Endothelial cell of umbilical vein (primary cell): ENCODE measurements at regions not wholly inside any gene's neighbourhood (a gene's known extent, or its start where the extent isn't known, plus 50 kb on each side); places are given as distances from the start of the nearest gene placed in this dataset.

Source experiments
- BruUV-seq: library from RNA; stranded (reverse); fragments of 400-500 nt; replicated peaks from 2 replicates; lab custom pipeline; 2021; lab: Mats Ljungman, UMichigan
- CTCF ChIA-PET: fragments of 300-600, 350-600 bp; sonication (Branson Sonifier 250); formaldehyde crosslinking; loops from one replicate; lab custom pipeline; 2021; ENCODE audit warnings: antibody characterized with exemption, inconsistent platforms; lab: Charles Lee
- POLR2A ChIA-PET: fragments of 300-600, 350-600 bp; sonication (Branson Sonifier 250); formaldehyde crosslinking; loops from one replicate; lab custom pipeline; 2021; ENCODE audit warnings: antibody characterized with exemption, inconsistent platforms; lab: Charles Lee
- DNase-seq: peaks from one replicate; pipeline ENCODE4 v3.0.0-alpha.2; 2011; ENCODE audit warnings: low read depth, low spot score
- FAIRE-seq: peaks from 2 replicates; lab custom pipeline; 2011; peaks lifted over from hg19 to GRCh38; lab: Jason Lieb, UNC
- H2AFZ ChIP-seq: 2 replicates; pipeline ENCODE4 v1.6.0; 2012; ENCODE audit warnings: low read depth, low read length, control low read depth, inconsistent platforms
- H3K27ac ChIP-seq: 2 replicates; pipeline ENCODE4 v1.5.1; 2011; ENCODE audit warnings: low read depth, mild to moderate bottlenecking, control low read depth, low read length, moderate library complexity; ENCODE audit not compliant: insufficient read depth
- H3K27me3 ChIP-seq, 2 experiments: 2 replicates each; pipeline versions ENCODE4 v1.6.0 to v1.6.1; 2011; ENCODE audit warnings: low read length in 2 of 2, mixed read lengths in 1 of 2; ENCODE audit not compliant: control insufficient read depth in 2 of 2, insufficient read depth in 2 of 2
- H3K36me3 ChIP-seq, 2 experiments: 2 replicates in 1 of 2; 3 replicates in 1 of 2; pipeline ENCODE4 v1.5.1; 2011; ENCODE audit warnings: low read length in 2 of 2, mild to moderate bottlenecking in 1 of 2, moderate library complexity in 1 of 2; ENCODE audit not compliant: control insufficient read depth in 2 of 2, insufficient read depth in 2 of 2; ENCODE audit errors: extremely low read depth in 1 of 2
- H3K4me1 ChIP-seq: 3 replicates; pipeline ENCODE4 v1.5.1; 2011; ENCODE audit warnings: mild to moderate bottlenecking, low read length; ENCODE audit not compliant: control insufficient read depth, insufficient read depth; ENCODE audit errors: extremely low read depth
- H3K4me2 ChIP-seq: 2 replicates; pipeline ENCODE4 v1.6.1; 2011; ENCODE audit warnings: low read length, control low read depth, mixed read lengths; ENCODE audit not compliant: insufficient read depth
- H3K4me3 ChIP-seq, 3 experiments: fragments of 200-600 bp in 1 of 3; sonication (generic), shearing (Covaris generic) in 1 of 3; replicated peaks in 1 of 3; 2 replicates each; pipeline ENCODE4 v1.5.1; 2011 to 2016; ENCODE audit warnings: control low read depth in 3 of 3, low read length in 3 of 3, mild to moderate bottlenecking in 2 of 3, inconsistent platforms in 1 of 3, low read depth in 1 of 3, moderate library complexity in 1 of 3; ENCODE audit not compliant: insufficient read depth in 1 of 3
- H3K79me2 ChIP-seq: 2 replicates; pipeline ENCODE4 v1.6.0; 2012; ENCODE audit warnings: low read length, inconsistent platforms; ENCODE audit not compliant: control insufficient read depth, insufficient read depth
- H3K9ac ChIP-seq: replicated peaks from 2 replicates; pipeline ENCODE3; 2011; ENCODE audit warnings: low read length, control low read depth; ENCODE audit not compliant: insufficient read depth; ENCODE audit errors: extremely low read depth
- H3K9me1 ChIP-seq: replicated peaks from 3 replicates; pipeline ENCODE4 v1.6.0; 2011; ENCODE audit warnings: mild to moderate bottlenecking, low read length; ENCODE audit not compliant: control insufficient read depth, insufficient read depth; ENCODE audit errors: extremely low read depth
- H3K9me3 ChIP-seq: replicated peaks from 2 replicates; pipeline ENCODE4 v1.5.1; 2012; ENCODE audit warnings: low read length, inconsistent platforms; ENCODE audit not compliant: control insufficient read depth, insufficient read depth
- H4K20me1 ChIP-seq: replicated peaks from 2 replicates; pipeline ENCODE3; 2011; ENCODE audit warnings: mild to moderate bottlenecking, low read length; ENCODE audit not compliant: control insufficient read depth, insufficient read depth; ENCODE audit errors: extremely low read depth
- EZH2 ChIP-seq: IDR thresholded peaks from 2 replicates; pipeline ENCODE4 v1.6.1; 2012; ENCODE audit warnings: borderline replicate concordance, low read depth, mild to moderate bottlenecking, moderate library complexity, low read length, inconsistent platforms; ENCODE audit not compliant: severe bottlenecking
- FOS ChIP-seq: IDR thresholded peaks from 2 replicates; pipeline ENCODE4 v1.6.1; 2011; ENCODE audit warnings: mild to moderate bottlenecking, low read length, moderate library complexity, borderline replicate concordance; ENCODE audit not compliant: insufficient read depth
- GATA2 ChIP-seq: IDR thresholded peaks from 2 replicates; pipeline ENCODE4 v1.7.0; 2011; ENCODE audit warnings: low read depth, mild to moderate bottlenecking, moderate library complexity, mixed read lengths, low read length; ENCODE audit not compliant: insufficient read length, insufficient read depth
- JUN ChIP-seq: IDR thresholded peaks from 2 replicates; pipeline ENCODE4 v1.6.1; 2011; ENCODE audit warnings: borderline replicate concordance, low read depth; ENCODE audit not compliant: insufficient read length, insufficient read depth
- MYC ChIP-seq: IDR thresholded peaks from one replicate; pipeline ENCODE4 v1.6.1; 2011; ENCODE audit warnings: mild to moderate bottlenecking, low read depth, low read length
- POLR2A ChIP-seq: IDR thresholded peaks from 2 replicates; pipeline ENCODE4 v1.6.1; 2012; ENCODE audit warnings: low read depth, mild to moderate bottlenecking, control low read depth, low read length
- POLR2AphosphoS5 ChIP-seq: IDR thresholded peaks from 2 replicates; pipeline ENCODE4 v1.6.1; 2012; ENCODE audit warnings: low read depth, mild to moderate bottlenecking, control low read depth, low read length, moderate library complexity; ENCODE audit not compliant: insufficient read depth
- dilution Hi-C: fragments of 300-500 bp; cut with MboI; formaldehyde crosslinking; loops from one replicate; pipeline ENCODE4 v1.15.0; 2019; ENCODE audit warnings: low sequenced_read_pairs; ENCODE audit not compliant: extremely low pct_ligation_motif_present
- intact Hi-C: fragments of 100-400 bp; cut with micrococcal nuclease; formaldehyde crosslinking; loops from one replicate; pipeline ENCODE4 v1.10.0; 2022
- TF ChIP-seq, protein P1 (sequence below), 2 donors: IDR thresholded peaks; 1 replicate in 1 of 2; 2 replicates in 1 of 2; pipeline ENCODE4 v1.5.1; 2011; ENCODE audit warnings: low read length in 2 of 2, mild to moderate bottlenecking in 2 of 2, moderate library complexity in 2 of 2, control low read depth in 1 of 2, inconsistent platforms in 1 of 2, low read depth in 1 of 2; ENCODE audit not compliant: insufficient read depth in 1 of 2; ENCODE audit errors: extremely low read depth in 1 of 2
- TF ChIP-seq, protein P2 (sequence below): IDR thresholded peaks from 2 replicates; pipeline ENCODE4 v1.6.1; 2011; ENCODE audit not compliant: insufficient read depth, insufficient read length

DNA sequence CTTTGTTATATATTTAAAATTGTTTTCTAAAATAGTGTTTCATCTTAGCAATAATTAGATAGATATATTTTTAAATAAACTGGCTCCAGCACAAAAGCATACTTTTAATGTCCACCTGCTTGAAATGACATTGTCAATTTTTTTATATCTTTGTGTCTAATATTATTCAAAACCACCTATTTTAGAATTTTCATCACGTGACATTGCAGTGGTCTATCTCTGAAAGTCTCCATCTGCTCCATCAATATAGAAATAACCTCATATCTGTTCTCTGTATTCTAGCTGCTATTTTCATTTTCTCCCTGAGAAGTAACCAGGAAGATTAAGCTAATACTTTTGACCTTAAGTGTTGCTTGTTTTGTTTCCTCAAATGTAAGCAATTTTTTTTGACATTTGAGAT is 248.0 kb upstream of the CNTNAP5 start:
- H2AFZ ChIP-seq = no peak overlapping the region
- no peaks in the 10 kb centered on the region for H3K79me2 ChIP-seq
- H3K4me3 ChIP-seq = no peak overlapping the region
- intact Hi-C loops (no loop called here), dilution Hi-C loops (no loop called here)
- H3K4me1 ChIP-seq = no peaks in the 10 kb centered on the region
- peaks cover 2% of the 10 kb centered on the region for H3K9me3 ChIP-seq
- H3K27ac ChIP-seq = no peak overlapping the region
- no peaks in the 10 kb centered on the region for H3K36me3 ChIP-seq
- FAIRE-seq (no peak), DNase-seq (no peak)
- ChIA-PET POLR2A (no interaction called here), CTCF (no interaction called here)
- H3K9me1 ChIP-seq = no peaks in the 10 kb centered on the region
- no peak overlapping the region for H3K4me2 ChIP-seq
- no peak for TF ChIP-seq FOS
- no peak for TF ChIP-seq GATA2
- TF ChIP-seq EZH2 = no peak
- no peak for TF ChIP-seq POLR2A
- TF ChIP-seq MYC = no peak
- TF ChIP-seq, protein P1, sequence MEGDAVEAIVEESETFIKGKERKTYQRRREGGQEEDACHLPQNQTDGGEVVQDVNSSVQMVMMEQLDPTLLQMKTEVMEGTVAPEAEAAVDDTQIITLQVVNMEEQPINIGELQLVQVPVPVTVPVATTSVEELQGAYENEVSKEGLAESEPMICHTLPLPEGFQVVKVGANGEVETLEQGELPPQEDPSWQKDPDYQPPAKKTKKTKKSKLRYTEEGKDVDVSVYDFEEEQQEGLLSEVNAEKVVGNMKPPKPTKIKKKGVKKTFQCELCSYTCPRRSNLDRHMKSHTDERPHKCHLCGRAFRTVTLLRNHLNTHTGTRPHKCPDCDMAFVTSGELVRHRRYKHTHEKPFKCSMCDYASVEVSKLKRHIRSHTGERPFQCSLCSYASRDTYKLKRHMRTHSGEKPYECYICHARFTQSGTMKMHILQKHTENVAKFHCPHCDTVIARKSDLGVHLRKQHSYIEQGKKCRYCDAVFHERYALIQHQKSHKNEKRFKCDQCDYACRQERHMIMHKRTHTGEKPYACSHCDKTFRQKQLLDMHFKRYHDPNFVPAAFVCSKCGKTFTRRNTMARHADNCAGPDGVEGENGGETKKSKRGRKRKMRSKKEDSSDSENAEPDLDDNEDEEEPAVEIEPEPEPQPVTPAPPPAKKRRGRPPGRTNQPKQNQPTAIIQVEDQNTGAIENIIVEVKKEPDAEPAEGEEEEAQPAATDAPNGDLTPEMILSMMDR (IDR thresholded peaks at IDR 0.05; ENCODE audit: extremely low read depth in 1 of 2, insufficient read depth in 1 of 2, low read depth in 1 of 2, low read length in 2 of 2) = no peak
- TF ChIP-seq POLR2AphosphoS5 = no peak
- TF ChIP-seq, protein P2, sequence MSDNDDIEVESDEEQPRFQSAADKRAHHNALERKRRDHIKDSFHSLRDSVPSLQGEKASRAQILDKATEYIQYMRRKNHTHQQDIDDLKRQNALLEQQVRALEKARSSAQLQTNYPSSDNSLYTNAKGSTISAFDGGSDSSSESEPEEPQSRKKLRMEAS = no peak
- TF ChIP-seq JUN = no peak
- H3K27me3 ChIP-seq = no peaks in the 10 kb centered on the region
- H4K20me1 ChIP-seq = no peaks in the 10 kb centered on the region
- H3K9ac ChIP-seq = no peak overlapping the region
- BruUV-seq = no TSS peak
